ENCODE measurements at regions not wholly inside any gene's neighbourhood (a gene's known extent, or its start where the extent isn't known, plus 50 kb on each side); places are given as distances from the start of the nearest gene placed in this dataset.

DNA sequence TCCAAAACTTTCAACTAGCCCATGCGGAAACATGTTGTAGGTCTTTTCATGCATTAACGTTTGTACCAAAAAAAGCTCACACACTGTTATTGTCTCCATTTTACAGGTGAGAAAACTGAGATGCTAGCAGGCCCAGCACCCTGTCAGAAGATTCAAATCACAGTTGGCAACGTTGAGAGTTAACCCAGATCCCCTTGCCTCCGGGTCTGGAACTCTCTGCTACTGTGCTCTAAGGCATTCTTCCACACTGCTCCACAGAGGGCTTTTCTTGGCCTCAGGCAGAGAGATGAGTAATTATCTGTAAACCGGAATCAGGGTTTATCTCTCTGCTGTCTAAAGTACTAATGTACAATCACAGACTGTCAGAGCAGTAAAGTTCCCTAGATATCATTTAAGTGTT lies 186.0 kb upstream of the LPP start:
- no peak overlapping the region for H3K14ac ChIP-seq (replicated peaks; ENCODE audit: low read depth, low read length)
- H3K4me2 ChIP-seq (ENCODE audit: low read depth, low read length), result no peak overlapping the region
- ChIA-PET CTCF (interaction anchor here (1.2 kb wide), 1 partner anchor 10 kb away, joined by 5 read pairs; no protein-coding TSS in a partner anchor), POLR2A (ENCODE audit: unreplicated experiment) (no interaction called here)
- WGBS, 2 experiments (ENCODE audit: extremely low coverage in 2 of 2, insufficient read length in 1 of 2), result no CpG with 5 or more reads among the region's 5 CpGs
- no peak overlapping the region for H2BK20ac ChIP-seq (ENCODE audit: low read depth, low read length)
- no peak overlapping the region for H3K23ac ChIP-seq (ENCODE audit: low read depth, low read length)
- no peak overlapping the region for H4K8ac ChIP-seq (ENCODE audit: low read depth in 2 of 2, low read length in 2 of 2)
- H3K56ac ChIP-seq (ENCODE audit: extremely low read depth, insufficient read depth, low read length), result no peak overlapping the region
- H4K20me1 ChIP-seq (ENCODE audit: insufficient read depth, low read length), result no peaks in the 10 kb centered on the region
- H3K27me3 ChIP-seq (ENCODE audit: control insufficient read depth, insufficient read depth, low read length), result peaks cover 6% of the 10 kb centered on the region
- H3K79me1 ChIP-seq (ENCODE audit: low read depth in 1 of 2, low read length in 2 of 2), result no peaks in the 10 kb centered on the region
- TF ChIP-seq MXI1 (IDR thresholded peaks at IDR 0.05; ENCODE audit: borderline replicate concordance, low read depth, low read length) (no peak), BHLHE40 (IDR thresholded peaks at IDR 0.05; ENCODE audit: low read depth, low read length) (no peak), RFX5 (IDR thresholded peaks at IDR 0.05; ENCODE audit: low read depth, low read length) (no peak), RAD21 (IDR thresholded peaks at IDR 0.05; ENCODE audit: low read length) (no peak), SMC3 (IDR thresholded peaks at IDR 0.05; ENCODE audit: low read depth, low read length) (no peak), MAZ (IDR thresholded peaks at IDR 0.05; ENCODE audit: borderline replicate concordance, low read depth, low read length) (no peak), CTCF (conservative IDR thresholded peaks at IDR 0.05; ENCODE audit: low read depth, low read length) (no peak), RCOR1 (IDR thresholded peaks at IDR 0.05; ENCODE audit: insufficient replicate concordance, low read length) (no peak), MAFK (IDR thresholded peaks at IDR 0.05; ENCODE audit: low read depth, low read length) (no peak), POLR2A (IDR thresholded peaks at IDR 0.05; ENCODE audit: low read depth, low read length) (no peak), FOS (IDR thresholded peaks at IDR 0.05; ENCODE audit: low read depth, low read length) (no peak), USF2 (IDR thresholded peaks at IDR 0.05; ENCODE audit: low read depth, low read length) (no peak), NFE2L2 (IDR thresholded peaks at IDR 0.05; ENCODE audit: low read depth, low read length) (no peak), CEBPB (IDR thresholded peaks at IDR 0.05; ENCODE audit: low read depth, low read length) (no peak), ELK1 (IDR thresholded peaks at IDR 0.05; ENCODE audit: borderline replicate concordance, low read depth, low read length) (no peak), CHD1 (IDR thresholded peaks at IDR 0.05; ENCODE audit: low read depth, low read length) (no peak)
- H4K91ac ChIP-seq (ENCODE audit: insufficient read depth, low read depth, low read length), result no peak overlapping the region
- H2AFZ ChIP-seq (replicated peaks; ENCODE audit: low read length, poor library complexity), result no peak overlapping the region
- H3K18ac ChIP-seq (ENCODE audit: low read depth, low read length), result no peak overlapping the region
- no peak overlapping the region for H3K4ac ChIP-seq (ENCODE audit: low read depth, low read length)
- no peaks in the 10 kb centered on the region for H3K36me3 ChIP-seq (ENCODE audit: control insufficient read depth, insufficient read depth, low read length)
- H2BK5ac ChIP-seq (ENCODE audit: low read depth, low read length, poor library complexity, severe bottlenecking), result no peak overlapping the region
- H3K9me1 ChIP-seq (ENCODE audit: insufficient read depth, low read length), result no peaks in the 10 kb centered on the region
- H3K4me3 ChIP-seq (ENCODE audit: insufficient read depth, low read depth, low read length), result no peak overlapping the region
- no peak overlapping the region for H3K27ac ChIP-seq (ENCODE audit: insufficient read depth, low read length)
- no peak overlapping the region for H4K5ac ChIP-seq (ENCODE audit: low read depth, low read length)
- H2AK9ac ChIP-seq (replicated peaks; ENCODE audit: low read depth, low read length, poor library complexity), result no peak overlapping the region
- DNase-seq (peak; percentile 45), ATAC-seq (ENCODE audit: low read depth) (peak; percentile 73)
- H3K9ac ChIP-seq (ENCODE audit: low read depth, low read length), result no peak overlapping the region
- H2BK15ac ChIP-seq (ENCODE audit: low read depth, low read length), result no peak overlapping the region
- H2BK120ac ChIP-seq (ENCODE audit: low read depth, low read length), result no peak overlapping the region
- H3K9me3 ChIP-seq (ENCODE audit: control insufficient read depth, insufficient read depth, low read length), result no peaks in the 10 kb centered on the region
- in situ Hi-C loops (cut with MboI; ENCODE audit: low sequenced_read_pairs) (no loop called here), intact Hi-C loops (cut with micrococcal nuclease) (no loop called here), dilution Hi-C loops (cut with HindIII; ENCODE audit: low sequenced_read_pairs, unreplicated experiment) (no loop called here)
- H2AK5ac ChIP-seq (ENCODE audit: low read depth, low read length), result no peak overlapping the region
- H3K4me1 ChIP-seq (ENCODE audit: control insufficient read depth, insufficient read depth, low read length), result peaks cover 6% of the 10 kb centered on the region
- no TSS peak for BruUV-seq (replicated peaks)

Data from IMR-90 (cell line).